ENCODE measurements at regions not wholly inside any gene's neighbourhood (a gene's known extent, or its start where the extent isn't known, plus 50 kb on each side); places are given as distances from the start of the nearest gene placed in this dataset.

- no peaks in the 10 kb centered on the region for H3K9me3 ChIP-seq (ENCODE audit: low read depth)
- H3K27ac ChIP-seq, result no peak overlapping the region
- peaks cover 21% of the 10 kb centered on the region for H3K27me3 ChIP-seq
- H3K4me3 ChIP-seq, result no peak overlapping the region
- no peaks in the 10 kb centered on the region for H3K36me3 ChIP-seq
- DNase-seq (ENCODE audit: low read depth in 1 of 2, low spot score in 1 of 2), result peak; percentile 4 to 41
- peak; percentile 53 for TF ChIP-seq CTCF (IDR thresholded peaks at IDR 0.05; ENCODE audit: low read depth, low read length)
- no peaks in the 10 kb centered on the region for H3K4me1 ChIP-seq (ENCODE audit: low read depth)
These were observed 387.4 kb downstream of the ACTL7B start for GRCh38 chr9:108468364-108468763.

- Histone ChIP-seq H3K9me3 (ENCODE audit: low read depth) (no peaks in the 10 kb centered on the region), H3K27ac (no peak overlapping the region), H3K36me3 (no peaks in the 10 kb centered on the region), H3K27me3 (peaks cover 23% of the 10 kb centered on the region), H3K4me3 (no peak overlapping the region), H3K4me1 (ENCODE audit: low read depth) (no peaks in the 10 kb centered on the region)
- peak in 1 of 2 donors; percentile 40 for DNase-seq (ENCODE audit: low read depth in 1 of 2, low spot score in 1 of 2)
- no peak for TF ChIP-seq CTCF (IDR thresholded peaks at IDR 0.05; ENCODE audit: low read depth, low read length)
These were observed 388.0 kb downstream of the ACTL7B start for GRCh38 chr9:108467653-108468324.

- H3K27me3 ChIP-seq, result peaks cover 23% of the 10 kb centered on the region
- H3K9me3 ChIP-seq (ENCODE audit: low read depth), result no peaks in the 10 kb centered on the region
- no peak overlapping the region for H3K4me3 ChIP-seq
- no peak for TF ChIP-seq CTCF (IDR thresholded peaks at IDR 0.05; ENCODE audit: low read depth, low read length)
- no peak overlapping the region for H3K27ac ChIP-seq
- H3K36me3 ChIP-seq, result no peaks in the 10 kb centered on the region
- H3K4me1 ChIP-seq (ENCODE audit: low read depth), result no peaks in the 10 kb centered on the region
- DNase-seq (ENCODE audit: low read depth in 1 of 2, low spot score in 1 of 2), result no peak
These were observed 388.6 kb downstream of the ACTL7B start for GRCh38 chr9:108467161-108467560.

GRCh38 chr9:108466304-108466703, 389.5 kb downstream of the ACTL7B start:
- Histone ChIP-seq H3K9me3 (ENCODE audit: low read depth) (no peaks in the 10 kb centered on the region), H3K4me1 (ENCODE audit: low read depth) (no peaks in the 10 kb centered on the region), H3K4me3 (no peak overlapping the region), H3K36me3 (no peaks in the 10 kb centered on the region), H3K27me3 (peaks cover 32% of the 10 kb centered on the region), H3K27ac (no peak overlapping the region)
- no peak for DNase-seq (ENCODE audit: low read depth in 1 of 2, low spot score in 1 of 2)
- no peak for TF ChIP-seq CTCF (IDR thresholded peaks at IDR 0.05; ENCODE audit: low read depth, low read length)

- TF ChIP-seq CTCF (IDR thresholded peaks at IDR 0.05; ENCODE audit: low read depth, low read length), result no peak
- no peaks in the 10 kb centered on the region for H3K4me1 ChIP-seq (ENCODE audit: low read depth)
- no peaks in the 10 kb centered on the region for H3K36me3 ChIP-seq
- DNase-seq (ENCODE audit: low read depth in 1 of 2, low spot score in 1 of 2), result peak in 1 of 2 donors; percentile 49
- no peaks in the 10 kb centered on the region for H3K9me3 ChIP-seq (ENCODE audit: low read depth)
- H3K27ac ChIP-seq, result no peak overlapping the region
- peaks cover 39% of the 10 kb centered on the region for H3K27me3 ChIP-seq
- H3K4me3 ChIP-seq, result no peak overlapping the region
These were observed 391.7 kb downstream of the ACTL7B start for GRCh38 chr9:108463932-108464606.
